ENCODE measurements at regions not wholly inside any gene's neighbourhood (a gene's known extent, or its start where the extent isn't known, plus 50 kb on each side); places are given as distances from the start of the nearest gene placed in this dataset.

GRCh38 chr1:60859111-60859510 lies 223.2 kb upstream of the NFIA start:
- no peak overlapping the region for H3K27ac ChIP-seq (ENCODE audit: low read depth, low read length)
- no peak for TF ChIP-seq CTCF (IDR thresholded peaks at IDR 0.05; ENCODE audit: insufficient read depth, low read length, poor library complexity, severe bottlenecking)
- TF ChIP-seq EZH2phosphoT487 (conservative IDR thresholded peaks at IDR 0.05; ENCODE audit: low read length) = no peak
- H4K20me1 ChIP-seq (ENCODE audit: low read depth, low read length) = no peaks in the 10 kb centered on the region
- no peaks in the 10 kb centered on the region for H3F3A ChIP-seq (ENCODE audit: insufficient read depth)
- H3K9me3 ChIP-seq (ENCODE audit: insufficient read depth, low read length) = no peaks in the 10 kb centered on the region
- no peak overlapping the region for H3K4me3 ChIP-seq (ENCODE audit: insufficient read depth, low read length, poor library complexity, severe bottlenecking)
- H3K79me2 ChIP-seq (ENCODE audit: insufficient read depth, low read length) = no peaks in the 10 kb centered on the region
- H3K36me3 ChIP-seq (ENCODE audit: low read length) = no peaks in the 10 kb centered on the region
- no peak overlapping the region for H3K9ac ChIP-seq (ENCODE audit: low read length)
- no peak overlapping the region for H2AFZ ChIP-seq (ENCODE audit: low read depth, low read length, severe bottlenecking)
- H3K27me3 ChIP-seq (ENCODE audit: low read length) = no peaks in the 10 kb centered on the region
- no peak overlapping the region for H3K4me2 ChIP-seq (ENCODE audit: low read depth, low read length, poor library complexity, severe bottlenecking)
- no peaks in the 10 kb centered on the region for H3K9me2 ChIP-seq (replicated peaks; ENCODE audit: insufficient read depth, low read length)

- Histone ChIP-seq H3K9me2 (replicated peaks; ENCODE audit: insufficient read depth, low read length) (no peaks in the 10 kb centered on the region), H3F3A (ENCODE audit: insufficient read depth) (no peaks in the 10 kb centered on the region), H4K20me1 (ENCODE audit: low read depth, low read length) (no peaks in the 10 kb centered on the region), H3K27ac (ENCODE audit: low read depth, low read length) (no peak overlapping the region), H3K36me3 (ENCODE audit: low read length) (no peaks in the 10 kb centered on the region), H3K9me3 (ENCODE audit: insufficient read depth, low read length) (no peaks in the 10 kb centered on the region), H3K79me2 (ENCODE audit: insufficient read depth, low read length) (no peaks in the 10 kb centered on the region), H3K4me3 (ENCODE audit: insufficient read depth, low read length, poor library complexity, severe bottlenecking) (no peak overlapping the region), H2AFZ (ENCODE audit: low read depth, low read length, severe bottlenecking) (no peak overlapping the region), H3K4me2 (ENCODE audit: low read depth, low read length, poor library complexity, severe bottlenecking) (no peak overlapping the region), H3K9ac (ENCODE audit: low read length) (no peak overlapping the region), H3K27me3 (ENCODE audit: low read length) (no peaks in the 10 kb centered on the region)
- TF ChIP-seq EZH2phosphoT487 (conservative IDR thresholded peaks at IDR 0.05; ENCODE audit: low read length) (no peak), CTCF (IDR thresholded peaks at IDR 0.05; ENCODE audit: insufficient read depth, low read length, poor library complexity, severe bottlenecking) (no peak)
Measured at GRCh38 chr1:60857851-60858250, 224.5 kb upstream of the NFIA start.

GRCh38 chr1:60850084-60850483 lies 232.3 kb upstream of the NFIA start:
- Histone ChIP-seq H3K4me3 (ENCODE audit: insufficient read depth, low read length, poor library complexity, severe bottlenecking) (no peak overlapping the region), H3F3A (ENCODE audit: insufficient read depth) (no peaks in the 10 kb centered on the region), H3K27ac (ENCODE audit: low read depth, low read length) (no peak overlapping the region), H3K27me3 (ENCODE audit: low read length) (no peaks in the 10 kb centered on the region), H3K79me2 (ENCODE audit: insufficient read depth, low read length) (no peaks in the 10 kb centered on the region), H3K9ac (ENCODE audit: low read length) (no peak overlapping the region), H4K20me1 (ENCODE audit: low read depth, low read length) (no peaks in the 10 kb centered on the region), H2AFZ (ENCODE audit: low read depth, low read length, severe bottlenecking) (no peak overlapping the region), H3K4me2 (ENCODE audit: low read depth, low read length, poor library complexity, severe bottlenecking) (no peak overlapping the region), H3K9me3 (ENCODE audit: insufficient read depth, low read length) (no peaks in the 10 kb centered on the region), H3K36me3 (ENCODE audit: low read length) (no peaks in the 10 kb centered on the region), H3K9me2 (replicated peaks; ENCODE audit: insufficient read depth, low read length) (no peaks in the 10 kb centered on the region)
- TF ChIP-seq EZH2phosphoT487 (conservative IDR thresholded peaks at IDR 0.05; ENCODE audit: low read length) = no peak
- no peak for TF ChIP-seq CTCF (IDR thresholded peaks at IDR 0.05; ENCODE audit: insufficient read depth, low read length, poor library complexity, severe bottlenecking)

DNA sequence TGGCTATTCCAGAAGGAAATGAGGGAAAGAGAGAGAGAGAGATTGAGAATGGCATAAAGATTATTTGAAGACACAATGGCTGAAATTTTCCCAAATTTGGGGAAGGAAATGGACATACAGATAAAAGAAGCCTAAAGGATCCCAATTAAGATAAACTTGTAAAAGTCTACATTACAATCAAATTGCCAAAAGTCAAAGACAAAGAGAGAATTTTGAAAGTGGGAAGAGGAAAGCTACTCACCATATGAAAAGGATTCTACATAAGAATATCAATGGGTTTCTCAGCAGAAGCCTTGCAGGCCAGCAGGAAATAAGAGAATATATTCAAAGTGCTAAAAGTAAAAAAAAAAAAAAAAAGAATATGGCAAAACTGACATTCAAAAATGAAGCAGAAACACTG lies 233.0 kb upstream of the NFIA start:
- H3F3A ChIP-seq (ENCODE audit: insufficient read depth) = no peaks in the 10 kb centered on the region
- TF ChIP-seq CTCF (IDR thresholded peaks at IDR 0.05; ENCODE audit: insufficient read depth, low read length, poor library complexity, severe bottlenecking) (no peak), EZH2phosphoT487 (conservative IDR thresholded peaks at IDR 0.05; ENCODE audit: low read length) (no peak)
- no peaks in the 10 kb centered on the region for H3K79me2 ChIP-seq (ENCODE audit: insufficient read depth, low read length)
- H3K9me2 ChIP-seq (replicated peaks; ENCODE audit: insufficient read depth, low read length) = no peaks in the 10 kb centered on the region
- no peak overlapping the region for H3K9ac ChIP-seq (ENCODE audit: low read length)
- no peaks in the 10 kb centered on the region for H3K36me3 ChIP-seq (ENCODE audit: low read length)
- H3K27me3 ChIP-seq (ENCODE audit: low read length) = no peaks in the 10 kb centered on the region
- H2AFZ ChIP-seq (ENCODE audit: low read depth, low read length, severe bottlenecking) = no peak overlapping the region
- no peaks in the 10 kb centered on the region for H3K9me3 ChIP-seq (ENCODE audit: insufficient read depth, low read length)
- no peak overlapping the region for H3K4me2 ChIP-seq (ENCODE audit: low read depth, low read length, poor library complexity, severe bottlenecking)
- H4K20me1 ChIP-seq (ENCODE audit: low read depth, low read length) = no peaks in the 10 kb centered on the region
- no peak overlapping the region for H3K27ac ChIP-seq (ENCODE audit: low read depth, low read length)
- H3K4me3 ChIP-seq (ENCODE audit: insufficient read depth, low read length, poor library complexity, severe bottlenecking) = no peak overlapping the region

All from SU-DHL-6 (cell line).